ENCODE measurements at regions not wholly inside any gene's neighbourhood (a gene's known extent, or its start where the extent isn't known, plus 50 kb on each side); places are given as distances from the start of the nearest gene placed in this dataset.

DNA sequence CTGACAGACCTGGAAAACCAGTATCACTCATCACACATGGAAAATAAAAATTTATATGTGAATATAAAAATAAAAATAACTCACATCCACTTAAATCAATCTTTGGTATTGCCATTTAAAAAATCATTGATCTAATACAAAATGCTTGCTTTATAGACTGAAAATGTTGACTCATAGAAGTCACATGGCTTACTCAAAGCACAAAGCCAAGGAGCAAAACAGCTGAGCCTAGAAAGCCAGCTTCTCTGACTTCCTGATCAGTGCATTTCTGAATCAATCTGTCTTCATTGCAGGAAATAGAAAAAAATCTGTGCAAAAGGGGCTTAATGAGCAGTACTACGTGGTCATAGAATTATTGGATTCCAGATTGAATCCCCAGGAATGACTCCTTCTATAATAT, 176.9 kb upstream of the HS3ST1 start:
- TF ChIP-seq KDM5A (IDR thresholded peaks at IDR 0.05; ENCODE audit: low read length), result no peak
- TF ChIP-seq, protein P1, sequence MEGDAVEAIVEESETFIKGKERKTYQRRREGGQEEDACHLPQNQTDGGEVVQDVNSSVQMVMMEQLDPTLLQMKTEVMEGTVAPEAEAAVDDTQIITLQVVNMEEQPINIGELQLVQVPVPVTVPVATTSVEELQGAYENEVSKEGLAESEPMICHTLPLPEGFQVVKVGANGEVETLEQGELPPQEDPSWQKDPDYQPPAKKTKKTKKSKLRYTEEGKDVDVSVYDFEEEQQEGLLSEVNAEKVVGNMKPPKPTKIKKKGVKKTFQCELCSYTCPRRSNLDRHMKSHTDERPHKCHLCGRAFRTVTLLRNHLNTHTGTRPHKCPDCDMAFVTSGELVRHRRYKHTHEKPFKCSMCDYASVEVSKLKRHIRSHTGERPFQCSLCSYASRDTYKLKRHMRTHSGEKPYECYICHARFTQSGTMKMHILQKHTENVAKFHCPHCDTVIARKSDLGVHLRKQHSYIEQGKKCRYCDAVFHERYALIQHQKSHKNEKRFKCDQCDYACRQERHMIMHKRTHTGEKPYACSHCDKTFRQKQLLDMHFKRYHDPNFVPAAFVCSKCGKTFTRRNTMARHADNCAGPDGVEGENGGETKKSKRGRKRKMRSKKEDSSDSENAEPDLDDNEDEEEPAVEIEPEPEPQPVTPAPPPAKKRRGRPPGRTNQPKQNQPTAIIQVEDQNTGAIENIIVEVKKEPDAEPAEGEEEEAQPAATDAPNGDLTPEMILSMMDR (IDR thresholded peaks at IDR 0.05; ENCODE audit: control extremely low read depth in 1 of 3, insufficient read depth in 1 of 3, low read depth in 1 of 3, low read length in 3 of 3), result no peak
- no peak for TF ChIP-seq JUND (IDR thresholded peaks at IDR 0.05; ENCODE audit: low read length)
- TF ChIP-seq CEBPB (IDR thresholded peaks at IDR 0.05; ENCODE audit: low read depth, low read length), result no peak
- no peak for TF ChIP-seq EP300 (IDR thresholded peaks at IDR 0.05; ENCODE audit: borderline replicate concordance in 1 of 2, low read depth in 2 of 2, low read length in 2 of 2)
- Histone ChIP-seq H3K18ac (ENCODE audit: extremely low read depth, low read length) (no peak overlapping the region), H4K5ac (ENCODE audit: insufficient read length, low read depth, low read length) (no peak overlapping the region), H3K4ac (replicated peaks; ENCODE audit: insufficient read length, low read depth, low read length) (no peak overlapping the region), H2AFZ (ENCODE audit: low read length) (no peak overlapping the region), H3K4me1 (replicated peaks in 1 of 4; ENCODE audit: control insufficient read depth in 3 of 4, insufficient read depth in 4 of 4, low read length in 3 of 4) (0 out of 7 replicates have a peak, but pooled peaks cover 0 to 2% (median 0%) of the 10 kb centered on the region in 4 experiments), H3K4me3 (ENCODE audit: extremely low read depth in 1 of 4, insufficient read depth in 2 of 4, low read depth in 3 of 4, low read length in 4 of 4) (no peak overlapping the region), H4K20me1 (replicated peaks in 1 of 2; ENCODE audit: control insufficient read depth in 1 of 2, insufficient read depth in 2 of 2, low read length in 2 of 2) (no peaks in the 10 kb centered on the region), H3K23ac (ENCODE audit: insufficient read length) (no peak overlapping the region), H2BK12ac (ENCODE audit: low read depth, low read length) (no peak overlapping the region), H3K79me1 (ENCODE audit: low read depth, low read length) (no peaks in the 10 kb centered on the region), H3K9ac (replicated peaks in 1 of 4; ENCODE audit: extremely low read depth in 1 of 4, low read depth in 3 of 4, low read length in 3 of 4) (no peak overlapping the region), H2AK5ac (ENCODE audit: low read depth, low read length) (no peak overlapping the region), H3K56ac (replicated peaks; ENCODE audit: insufficient read length, low read depth, low read length) (no peak overlapping the region), H3K4me2 (ENCODE audit: insufficient read depth in 1 of 2, low read depth in 2 of 2, low read length in 2 of 2) (no peak overlapping the region), H3K79me2 (ENCODE audit: control insufficient read depth in 1 of 2, insufficient read depth in 2 of 2, low read length in 2 of 2) (no peaks in the 10 kb centered on the region), H2BK20ac (ENCODE audit: low read length) (no peak overlapping the region), H3K9me3 (ENCODE audit: insufficient read depth in 2 of 2, low read depth in 1 of 2, low read length in 1 of 2) (no peaks in the 10 kb centered on the region), H3K14ac (ENCODE audit: insufficient read length) (no peak overlapping the region), H4K91ac (replicated peaks; ENCODE audit: insufficient read length, low read length) (no peak overlapping the region), H3K27me3 (replicated peaks in 1 of 4; ENCODE audit: control insufficient read depth in 3 of 4, extremely low read depth in 1 of 4, insufficient read depth in 3 of 4, low read length in 3 of 4) (no peaks in the 10 kb centered on the region), H2BK15ac (ENCODE audit: low read length) (no peak overlapping the region), H3K36me3 (ENCODE audit: control insufficient read depth in 2 of 4, insufficient read depth in 4 of 4, low read length in 3 of 4) (no peaks in the 10 kb centered on the region), H2BK5ac (ENCODE audit: low read depth, low read length) (no peak overlapping the region), H2BK120ac (replicated peaks; ENCODE audit: low read depth, low read length) (no peak overlapping the region), H4K8ac (ENCODE audit: extremely low read depth, insufficient read depth, low read length) (no peak overlapping the region), H3K27ac (ENCODE audit: low read depth, low read length) (no peak overlapping the region), H3K23me2 (ENCODE audit: low read depth, low read length) (no peaks in the 10 kb centered on the region)
- WGBS, 2 experiments (ENCODE audit: extremely low coverage in 1 of 2, insufficient coverage in 1 of 2, insufficient read length in 1 of 2, insufficient replicate concordance in 2 of 2, low coverage in 1 of 2, low lambda C conversion rate in 2 of 2, missing lambda C conversion rate in 1 of 2), result 94% methylated on average over 1 of the region's 1 CpG; no CpG with 5 or more reads in 1 of the 2 experiments
- DNase-seq (ENCODE audit: low read depth in 1 of 2, low spot score in 2 of 2), result no peak
- ChIA-PET CTCF (ENCODE audit: partially characterized antibody) (no interaction called here), POLR2A (ENCODE audit: partially characterized antibody) (no interaction called here)
- FAIRE-seq, result no peak
